ENCODE measurements at regions not wholly inside any gene's neighbourhood (a gene's known extent, or its start where the extent isn't known, plus 50 kb on each side); places are given as distances from the start of the nearest gene placed in this dataset.

GRCh38 chr18:42271647-42272414 lies 316.8 kb downstream of the PIK3C3 start:
- no peak for DNase-seq

GRCh38 chr18:42274488-42275137 lies 319.6 kb downstream of the PIK3C3 start:
- peak; percentile 26 for DNase-seq

GRCh38 chr18:42275138-42275535 lies 320.1 kb downstream of the PIK3C3 start:
- DNase-seq: no peak

GRCh38 chr18:42275949-42276730 lies 321.1 kb downstream of the PIK3C3 start:
- no peak for DNase-seq

- DNase-seq: no peak
Observed at GRCh38 chr18:42281124-42281523, 326.1 kb downstream of the PIK3C3 start.

GRCh38 chr18:42281851-42282250 lies 326.8 kb downstream of the PIK3C3 start:
- no peak for DNase-seq

GRCh38 chr18:42287047-42287446 lies 332.0 kb downstream of the PIK3C3 start:
- no peak for DNase-seq

GRCh38 chr18:42288129-42288528 lies 333.1 kb downstream of the PIK3C3 start:
- no peak for DNase-seq

GRCh38 chr18:42289526-42289925 lies 334.5 kb downstream of the PIK3C3 start:
- DNase-seq: no peak

- DNase-seq: no peak
Observed at GRCh38 chr18:42290318-42291307, 335.6 kb downstream of the PIK3C3 start.

- DNase-seq: no peak
Observed at GRCh38 chr18:42292654-42293053, 337.6 kb downstream of the PIK3C3 start.

- no peak for DNase-seq
Observed at GRCh38 chr18:42296192-42296591, 341.2 kb downstream of the PIK3C3 start.

- no peak for DNase-seq
Observed at GRCh38 chr18:42296723-42297122, 341.7 kb downstream of the PIK3C3 start.

- DNase-seq: no peak
Observed at GRCh38 chr18:42298759-42299675, 344.0 kb downstream of the PIK3C3 start.

- no peak for DNase-seq
Observed at GRCh38 chr18:42305869-42306593, 351.0 kb downstream of the PIK3C3 start.

- no peak for DNase-seq
Observed at GRCh38 chr18:42306594-42306980, 351.6 kb downstream of the PIK3C3 start.

GRCh38 chr18:42310956-42311355 lies 355.9 kb downstream of the PIK3C3 start:
- DNase-seq: no peak

- DNase-seq: no peak
Observed at GRCh38 chr18:42326752-42327151, 371.7 kb downstream of the PIK3C3 start.

- DNase-seq: no peak
Observed at GRCh38 chr18:42328931-42329330, 373.9 kb downstream of the PIK3C3 start.

- DNase-seq: no peak
Observed at GRCh38 chr18:42330296-42330695, 375.3 kb downstream of the PIK3C3 start.

- DNase-seq: no peak
Observed at GRCh38 chr18:42333558-42333957, 378.5 kb downstream of the PIK3C3 start.
